Common myeloid progenitor, CD34-positive (primary cell): ENCODE measurements at regions not wholly inside any gene's neighbourhood (a gene's known extent, or its start where the extent isn't known, plus 50 kb on each side); places are given as distances from the start of the nearest gene placed in this dataset.

Experiments
- CTCF ChIA-PET: fragments of 350-600 bp; sonication (Branson Sonifier 250); formaldehyde crosslinking; loops from one replicate; lab custom pipeline; 2021; ENCODE audit warnings: antibody characterized with exemption; lab: Charles Lee
- POLR2A ChIA-PET: fragments of 350-600 bp; sonication (Branson Sonifier 250); formaldehyde crosslinking; loops from one replicate; lab custom pipeline; 2021; ENCODE audit warnings: antibody characterized with exemption; lab: Charles Lee
- DNase-seq, 3 donors: peaks; one replicate each; pipeline versions ENCODE4 v3.0.0 to v3.0.0-alpha.2; 2013
- H3K27ac ChIP-seq, 2 experiments: 1 replicate in 1 of 2; 2 replicates in 1 of 2; pipeline ENCODE4 v1.7.0; 2013; ENCODE audit warnings: inconsistent platforms in 2 of 2, low read length in 2 of 2, mild to moderate bottlenecking in 2 of 2, low read depth in 1 of 2, moderate library complexity in 1 of 2; ENCODE audit not compliant: severe bottlenecking in 2 of 2, insufficient read depth in 1 of 2, poor library complexity in 1 of 2
- H3K27me3 ChIP-seq, 5 experiments: replicated peaks in 2 of 5; 1 replicate in 3 of 5; 2 replicates in 2 of 5; pipeline versions ENCODE4 v1.6.1 to v1.7.0; 2013; ENCODE audit warnings: low read length in 4 of 5, mild to moderate bottlenecking in 2 of 5, moderate library complexity in 2 of 5, inconsistent platforms in 1 of 5; ENCODE audit not compliant: insufficient read depth in 5 of 5, control insufficient read depth in 4 of 5
- H3K36me3 ChIP-seq, 4 experiments: 1 replicate in 2 of 4; 2 replicates in 2 of 4; pipeline versions ENCODE4 v1.6.1 to v1.7.0; 2013; ENCODE audit warnings: low read length in 3 of 4, control low read depth in 1 of 4, mild to moderate bottlenecking in 1 of 4; ENCODE audit not compliant: control insufficient read depth in 4 of 4, insufficient read depth in 4 of 4
- H3K4me1 ChIP-seq, 4 experiments: 1 replicate in 3 of 4; 2 replicates in 1 of 4; pipeline versions ENCODE4 v1.6.1 to v1.7.1; 2013; ENCODE audit warnings: low read length in 3 of 4, mild to moderate bottlenecking in 3 of 4, control low read depth in 1 of 4, inconsistent platforms in 1 of 4, moderate library complexity in 1 of 4; ENCODE audit not compliant: control insufficient read depth in 4 of 4, insufficient read depth in 4 of 4; ENCODE audit errors: control extremely low read depth in 1 of 4
- H3K4me3 ChIP-seq, 7 experiments: 1 replicate in 4 of 7; 2 replicates in 3 of 7; pipeline versions ENCODE4 v1.5.1 to v1.7.0; 2013; ENCODE audit warnings: mild to moderate bottlenecking in 7 of 7, low read length in 6 of 7, moderate library complexity in 6 of 7, inconsistent platforms in 2 of 7, low read depth in 2 of 7, control low read depth in 1 of 7; ENCODE audit not compliant: insufficient read depth in 4 of 7, control insufficient read depth in 1 of 7; ENCODE audit errors: extremely low read depth in 1 of 7
- H3K9me3 ChIP-seq, 5 experiments: 1 replicate in 4 of 5; 2 replicates in 1 of 5; pipeline versions ENCODE4 v1.6.1 to v1.7.1; 2013; ENCODE audit warnings: low read length in 4 of 5, mild to moderate bottlenecking in 2 of 5, inconsistent platforms in 1 of 5, low read depth in 1 of 5, moderate library complexity in 1 of 5; ENCODE audit not compliant: control insufficient read depth in 4 of 5, insufficient read depth in 2 of 5; ENCODE audit errors: control extremely low read depth in 1 of 5
- WGBS: methylation state at CpG from one replicate; pipeline ENCODE4 v1.1.5; 2013; ENCODE audit not compliant: insufficient coverage; 5-methylcytosine and 5-hydroxymethylcytosine counted together

- no peak overlapping the region for H3K27ac ChIP-seq
- ChIA-PET CTCF (no interaction called here), POLR2A (no interaction called here)
- H3K4me3 ChIP-seq = no peak overlapping the region
- H3K27me3 ChIP-seq = peaks cover 0 to 14% (median 6%) of the 10 kb centered on the region in 5 experiments
- no peaks in the 10 kb centered on the region for H3K4me1 ChIP-seq
- DNase-seq = no peak
- H3K9me3 ChIP-seq = no peaks in the 10 kb centered on the region
- no peaks in the 10 kb centered on the region for H3K36me3 ChIP-seq
- WGBS = 93% methylated on average over 4 of the region's 4 CpGs
Measured at GRCh38 chr1:14520514-14521163, 77.8 kb upstream of the KAZN start.

GRCh38 chr1:14521622-14522021 lies 76.9 kb upstream of the KAZN start:
- H3K4me1 ChIP-seq = no peaks in the 10 kb centered on the region
- H3K27ac ChIP-seq = no peak overlapping the region
- H3K27me3 ChIP-seq = peaks cover 0 to 12% (median 8%) of the 10 kb centered on the region in 5 experiments
- no peaks in the 10 kb centered on the region for H3K9me3 ChIP-seq
- no peaks in the 10 kb centered on the region for H3K36me3 ChIP-seq
- ChIA-PET CTCF (no interaction called here), POLR2A (no interaction called here)
- H3K4me3 ChIP-seq = no peak overlapping the region
- no peak for DNase-seq
- WGBS = 61% methylated on average over 3 of the region's 6 CpGs

DNA sequence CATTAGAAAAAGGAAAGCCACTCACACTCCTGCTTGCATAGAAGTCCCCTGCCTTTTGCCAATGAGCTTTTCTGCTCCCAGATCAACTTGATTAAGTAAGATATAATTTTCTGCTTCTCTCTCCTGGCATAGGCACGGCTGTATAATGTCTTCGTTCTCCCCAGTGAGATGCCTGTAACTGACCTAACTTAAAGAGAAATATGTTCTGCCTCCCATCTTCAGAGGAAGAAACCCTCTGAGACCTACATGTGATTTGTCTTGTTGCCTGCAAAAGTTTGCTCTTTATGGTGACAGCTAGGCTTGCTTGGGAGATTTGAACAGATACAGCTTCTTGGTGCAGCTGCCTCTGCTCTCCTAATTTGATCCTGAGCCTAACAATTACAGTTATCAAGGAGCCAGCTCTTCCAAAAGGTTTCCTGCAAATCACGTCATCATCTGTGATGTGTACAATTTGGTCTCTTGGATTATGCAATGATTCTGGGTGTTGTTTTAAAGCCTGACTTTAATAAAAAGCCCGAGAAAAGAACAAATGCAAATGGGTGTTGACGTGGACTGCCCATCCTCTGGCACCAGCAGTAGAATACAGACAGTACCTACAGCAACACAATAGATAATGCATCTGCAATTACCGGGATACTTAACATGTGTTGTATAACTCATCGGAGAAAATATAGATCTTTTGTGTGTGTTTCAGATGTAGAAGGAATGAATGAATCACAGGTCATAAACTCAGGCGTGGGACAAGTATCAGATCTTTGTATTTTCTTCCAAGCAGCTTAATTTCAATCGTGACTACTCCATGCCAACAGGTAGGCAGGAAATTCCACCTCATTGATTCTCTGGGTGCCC lies 76.2 kb upstream of the KAZN start:
- no peak for DNase-seq
- WGBS = 96% methylated on average over 6 of the region's 9 CpGs
- Histone ChIP-seq H3K36me3 (no peaks in the 10 kb centered on the region), H3K4me3 (no peak overlapping the region), H3K27ac (no peak overlapping the region), H3K4me1 (no peaks in the 10 kb centered on the region), H3K9me3 (no peaks in the 10 kb centered on the region), H3K27me3 (peaks cover 0 to 12% (median 3%) of the 10 kb centered on the region in 5 experiments)
- POLR2A ChIA-PET = no interaction called here
- CTCF ChIA-PET = interaction anchor here (1.3 kb wide), 1 partner anchor 13 kb away, joined by 4 read pairs; no protein-coding TSS in a partner anchor

DNA sequence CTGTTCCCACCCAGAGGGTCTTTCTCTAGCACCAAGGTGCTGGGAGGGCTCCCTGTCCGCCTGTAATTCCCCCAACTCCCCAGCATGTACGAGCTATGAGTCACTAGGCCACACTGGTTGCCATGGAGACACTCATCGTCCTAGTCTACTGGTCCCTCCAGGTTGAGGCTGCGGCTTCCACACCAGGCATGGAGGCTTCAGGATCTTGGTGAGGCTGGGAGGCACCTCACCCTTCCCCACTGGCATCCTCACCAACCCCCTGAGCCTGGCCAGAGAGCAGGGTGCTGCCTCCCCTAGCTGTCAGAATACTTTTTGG lies 75.6 kb upstream of the KAZN start:
- 96% methylated on average over 4 of the region's 4 CpGs for WGBS
- H3K27me3 ChIP-seq = peaks cover 0 to 12% (median 0%) of the 10 kb centered on the region in 5 experiments
- H3K9me3 ChIP-seq = no peaks in the 10 kb centered on the region
- no peaks in the 10 kb centered on the region for H3K36me3 ChIP-seq
- ChIA-PET CTCF (interaction anchor here (1.3 kb wide), 1 partner anchor 13 kb away, joined by 4 read pairs; no protein-coding TSS in a partner anchor), POLR2A (no interaction called here)
- no peaks in the 10 kb centered on the region for H3K4me1 ChIP-seq
- no peak for DNase-seq
- H3K4me3 ChIP-seq = no peak overlapping the region
- H3K27ac ChIP-seq = no peak overlapping the region

GRCh38 chr1:14524826-14525636 lies 73.5 kb upstream of the KAZN start:
- H3K4me3 ChIP-seq = no peak overlapping the region
- ChIA-PET POLR2A (no interaction called here), CTCF (no interaction called here)
- H3K36me3 ChIP-seq = no peaks in the 10 kb centered on the region
- no peaks in the 10 kb centered on the region for H3K4me1 ChIP-seq
- DNase-seq = no peak
- 94% methylated on average over 3 of the region's 3 CpGs for WGBS
- no peaks in the 10 kb centered on the region for H3K9me3 ChIP-seq
- no peak overlapping the region for H3K27ac ChIP-seq
- peaks cover 0 to 12% (median under 1%) of the 10 kb centered on the region in 5 experiments for H3K27me3 ChIP-seq

- POLR2A ChIA-PET = no interaction called here
- H3K4me3 ChIP-seq = no peak overlapping the region
- H3K36me3 ChIP-seq = no peaks in the 10 kb centered on the region
- peaks cover 0 to 8% (median 1%) of the 10 kb centered on the region in 5 experiments for H3K27me3 ChIP-seq
- 85% methylated on average over 2 of the region's 2 CpGs for WGBS
- CTCF ChIA-PET = no interaction called here
- H3K9me3 ChIP-seq = no peaks in the 10 kb centered on the region
- no peaks in the 10 kb centered on the region for H3K4me1 ChIP-seq
- DNase-seq = no peak
- H3K27ac ChIP-seq = no peak overlapping the region
Measured at GRCh38 chr1:14529475-14529874, 69.0 kb upstream of the KAZN start.
